ENCODE measurements at regions not wholly inside any gene's neighbourhood (a gene's known extent, or its start where the extent isn't known, plus 50 kb on each side); places are given as distances from the start of the nearest gene placed in this dataset.

GRCh38 chr6:9523462-9523861 lies 891.4 kb downstream of the TFAP2A start (continued):
- no peak for TF ChIP-seq SIN3A (IDR thresholded peaks at IDR 0.05; ENCODE audit: low read depth)
- TF ChIP-seq ZFX (IDR thresholded peaks at IDR 0.05) = no peak
- TF ChIP-seq POLR2A (IDR thresholded peaks at IDR 0.05; ENCODE audit: borderline replicate concordance, extremely low read depth, insufficient read depth, insufficient read length) = no peak

GRCh38 chr6:9522101-9522500 lies 892.8 kb downstream of the TFAP2A start:
- H3K9me3 ChIP-seq (ENCODE audit: control insufficient read depth in 1 of 2, insufficient read depth in 1 of 2, low read depth in 1 of 2, low read length in 2 of 2) = no peaks in the 10 kb centered on the region
- H3K4me2 ChIP-seq (ENCODE audit: low read length) = no peak overlapping the region
- intact Hi-C loops (cut with micrococcal nuclease) = loop anchor here (10.0 kb wide), 1 partner anchor 537 kb away; no protein-coding TSS in a partner anchor
- H3K9ac ChIP-seq (ENCODE audit: low read length) = no peak overlapping the region
- H3K27me3 ChIP-seq (ENCODE audit: insufficient read depth, low read length) = no peaks in the 10 kb centered on the region
- TF ChIP-seq ZBTB33 (IDR thresholded peaks at IDR 0.05; ENCODE audit: extremely low read depth, insufficient replicate concordance, low read length) = no peak
- TF ChIP-seq CBX3 (IDR thresholded peaks at IDR 0.05; ENCODE audit: low read depth) = no peak
- no peak for TF ChIP-seq EZH2 (IDR thresholded peaks at IDR 0.05)
- TF ChIP-seq SP1 (IDR thresholded peaks at IDR 0.05; ENCODE audit: low read depth) = no peak
- TF ChIP-seq FOSL1 (IDR thresholded peaks at IDR 0.05; ENCODE audit: low read depth) = no peak
- TF ChIP-seq ATF3 (IDR thresholded peaks at IDR 0.05) = no peak
- TF ChIP-seq ELF1 (IDR thresholded peaks at IDR 0.05; ENCODE audit: borderline replicate concordance, low read depth) = no peak
- TF ChIP-seq CEBPB (IDR thresholded peaks at IDR 0.05; ENCODE audit: low read depth) = no peak
- TF ChIP-seq POLR2A (IDR thresholded peaks at IDR 0.05; ENCODE audit: borderline replicate concordance, extremely low read depth, insufficient read depth, insufficient read length) = no peak
- no peak for TF ChIP-seq POLR2AphosphoS5 (IDR thresholded peaks at IDR 0.05; ENCODE audit: low read depth, low read length)
- no peak for TF ChIP-seq SIN3A (IDR thresholded peaks at IDR 0.05; ENCODE audit: low read depth)
- no peak for TF ChIP-seq CTCF (IDR thresholded peaks at IDR 0.05 in 2 of 3, conservative IDR thresholded peaks at IDR 0.05 in 1 of 3; ENCODE audit: borderline replicate concordance in 1 of 3, insufficient read depth in 1 of 3, low read depth in 2 of 3, low read length in 2 of 3)
- TF ChIP-seq JUND (IDR thresholded peaks at IDR 0.05) = no peak
- no peak for TF ChIP-seq MAX (IDR thresholded peaks at IDR 0.05)
- no peak for TF ChIP-seq REST (IDR thresholded peaks at IDR 0.05; ENCODE audit: low read depth)
- TF ChIP-seq EZH2phosphoT487 (IDR thresholded peaks at IDR 0.05; ENCODE audit: borderline replicate concordance) = no peak
- no peaks in the 10 kb centered on the region for H3K9me2 ChIP-seq (ENCODE audit: insufficient read depth)
- H3K27ac ChIP-seq (ENCODE audit: low read depth, low read length) = no peak overlapping the region
- ChIA-PET CTCF (interaction anchor here (0.7 kb wide), 1 partner anchor 917 kb away, joined by 3 read pairs; no protein-coding TSS in a partner anchor), POLR2A (no interaction called here), RAD21 (ENCODE audit: low non-redundant PET in 1 of 2, low total read pairs in 2 of 2, uncharacterized antibody in 2 of 2, unreplicated experiment in 2 of 2) (no interaction called here)
- BruUV-seq (replicated peaks) = no TSS peak
- H3K36me3 ChIP-seq (ENCODE audit: control insufficient read depth in 1 of 2, insufficient read depth in 2 of 2, low read length in 2 of 2) = no peaks in the 10 kb centered on the region
- ATAC-seq = no peak
- H3K4me1 ChIP-seq (ENCODE audit: control insufficient read depth in 1 of 2, insufficient read depth in 2 of 2, low read length in 2 of 2) = peaks cover 16 to 25% of the 10 kb centered on the region in 2 experiments
- no peak overlapping the region for H2AFZ ChIP-seq (ENCODE audit: low read depth, low read length, poor library complexity, severe bottlenecking)
- no peaks in the 10 kb centered on the region for H4K20me1 ChIP-seq (ENCODE audit: insufficient read depth)
- no peak overlapping the region for H3K4me3 ChIP-seq (replicated peaks in 1 of 2; ENCODE audit: low read depth in 1 of 2, low read length in 2 of 2)
- DNase-seq (ENCODE audit: low read depth, low spot score) = no peak
- no peaks in the 10 kb centered on the region for H3K79me2 ChIP-seq (ENCODE audit: insufficient read depth, low read length)
